HEK293T (cell line): ENCODE measurements at regions not wholly inside any gene's neighbourhood (a gene's known extent, or its start where the extent isn't known, plus 50 kb on each side); places are given as distances from the start of the nearest gene placed in this dataset.

ENCODE experiments used
- CTCF ChIA-PET: fragments of 350-600 bp; formaldehyde crosslinking; extraction: SDS; loops from one replicate; lab custom pipeline; 2021; ENCODE audit warnings: antibody characterized with exemption, inconsistent platforms; lab: Yijun Ruan, JAX
- POLR2A ChIA-PET: fragments of 350-600 bp; formaldehyde crosslinking; extraction: SDS; loops from one replicate; lab custom pipeline; 2020; ENCODE audit warnings: antibody characterized with exemption, inconsistent platforms; lab: Yijun Ruan, JAX
- DNase-seq: peaks from one replicate; pipeline ENCODE4 v3.0.0; 2012; ENCODE audit warnings: mixed read lengths; ENCODE audit errors: extremely low spot score
- ARNT ChIP-seq: fragments of 450-650 bp; IDR thresholded peaks from 2 replicates; pipeline ENCODE4 v1.6.1; 2017; ENCODE audit warnings: mild to moderate bottlenecking
- BHLHE40 ChIP-seq: fragments of 450-650 bp; IDR thresholded peaks from 2 replicates; pipeline ENCODE4 v1.6.1; 2016; ENCODE audit warnings: mild to moderate bottlenecking, moderate library complexity, borderline replicate concordance
- CTBP1 ChIP-seq: fragments of 450-650 bp; IDR thresholded peaks from 2 replicates; pipeline ENCODE4 v1.6.1; 2016; ENCODE audit warnings: borderline replicate concordance
- ELF4 ChIP-seq: fragments of 450-650 bp; IDR thresholded peaks from 2 replicates; pipeline ENCODE4 v1.6.1; 2017; ENCODE audit warnings: antibody characterized with exemption
- FOXA1 ChIP-seq: fragments of 450-650 bp; IDR thresholded peaks from 2 replicates; pipeline ENCODE4 v1.6.1; 2016; ENCODE audit warnings: mild to moderate bottlenecking
- FOXK2 ChIP-seq: fragments of 450-650 bp; IDR thresholded peaks from 2 replicates; pipeline ENCODE4 v1.6.1; 2016; ENCODE audit warnings: mild to moderate bottlenecking
- FOXM1 ChIP-seq: fragments of 450-650 bp; IDR thresholded peaks from 2 replicates; pipeline ENCODE4 v1.6.1; 2017; ENCODE audit warnings: mild to moderate bottlenecking, borderline replicate concordance
- HDGF ChIP-seq: fragments of 450-650 bp; IDR thresholded peaks from 2 replicates; pipeline ENCODE4 v1.6.1; 2017; ENCODE audit warnings: antibody characterized with exemption, borderline replicate concordance
- L3MBTL2 ChIP-seq: fragments of 450-650 bp; conservative IDR thresholded peaks from 2 replicates; pipeline ENCODE4 v1.6.1; 2016; ENCODE audit warnings: mild to moderate bottlenecking
- LEF1 ChIP-seq: fragments of 450-650 bp; IDR thresholded peaks from 2 replicates; pipeline ENCODE4 v1.6.1; 2017; ENCODE audit warnings: mild to moderate bottlenecking, borderline replicate concordance
- NFRKB ChIP-seq: fragments of 450-650 bp; IDR thresholded peaks from 2 replicates; pipeline ENCODE4 v1.6.1; 2016; ENCODE audit warnings: mild to moderate bottlenecking, moderate library complexity
- PKNOX1 ChIP-seq: fragments of 450-650 bp; IDR thresholded peaks from 2 replicates; pipeline ENCODE4 v1.6.1; 2016
- SP1 ChIP-seq: fragments of 450-650 bp; IDR thresholded peaks from 2 replicates; pipeline ENCODE4 v1.6.1; 2017
- SUZ12 ChIP-seq: fragments of 450-650 bp; IDR thresholded peaks from 2 replicates; pipeline ENCODE4 v1.6.1; 2016; ENCODE audit warnings: mild to moderate bottlenecking
- TARDBP ChIP-seq: fragments of 450-650 bp; IDR thresholded peaks from 2 replicates; pipeline ENCODE4 v1.6.1; 2016
- ZNF384 ChIP-seq: fragments of 450-650 bp; IDR thresholded peaks from 2 replicates; pipeline ENCODE4 v1.6.1; 2016

DNA sequence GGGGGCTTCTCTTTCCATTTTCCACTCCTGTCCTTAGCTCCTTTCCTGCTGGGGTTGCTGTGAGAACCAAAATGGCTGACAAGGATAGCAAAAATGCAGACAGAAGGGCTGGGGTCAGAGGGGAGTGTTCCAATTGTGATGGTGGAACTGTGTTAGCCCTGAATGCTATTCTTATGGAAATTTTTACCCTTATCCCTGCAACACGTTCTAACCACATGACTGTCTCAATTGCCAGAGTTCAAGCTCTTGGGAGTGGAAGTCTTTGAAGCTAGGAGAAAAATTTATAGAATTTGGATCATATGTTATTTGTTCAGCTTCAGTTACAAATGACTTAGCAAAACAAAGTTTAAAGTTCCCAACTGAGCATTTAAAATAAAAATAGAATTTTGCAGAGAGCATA is 134.1 kb downstream of the ADCYAP1R1 start:
- POLR2A ChIA-PET = no interaction called here
- TF ChIP-seq PKNOX1 (no peak), ELF4 (no peak), LEF1 (no peak), SUZ12 (no peak), L3MBTL2 (no peak), CTBP1 (no peak), HDGF (no peak), ARNT (no peak), SP1 (no peak), BHLHE40 (no peak), TARDBP (no peak), FOXK2 (no peak), ZNF384 (no peak), FOXM1 (no peak), FOXA1 (no peak), NFRKB (no peak)
- no peak for DNase-seq
- CTCF ChIA-PET = interaction anchor here (0.6 kb wide), 2 partner anchors 9 to 142 kb away, joined by 3 to 4 read pairs; no protein-coding TSS in a partner anchor

DNA sequence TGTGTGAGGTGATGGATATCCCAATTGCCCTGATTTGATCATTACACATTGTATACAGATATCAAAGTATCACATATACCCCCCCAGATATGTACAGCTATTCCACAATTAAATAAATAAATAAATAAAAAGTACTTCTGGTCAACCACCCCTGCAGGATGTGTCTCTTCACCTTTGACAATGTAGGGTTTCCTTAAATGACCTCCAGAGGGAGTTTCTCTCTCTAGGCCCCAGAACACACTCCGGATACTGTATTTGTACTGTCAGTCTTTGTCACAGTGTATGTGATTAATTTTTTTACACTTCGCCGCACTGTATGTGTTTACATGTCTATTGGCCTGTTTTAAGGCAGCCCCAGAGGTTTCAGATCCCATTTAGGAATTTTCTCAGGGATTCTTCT is 123.6 kb downstream of the ADCYAP1R1 start:
- ChIA-PET POLR2A (no interaction called here), CTCF (interaction anchor here (0.8 to 1.0 kb wide), 2 partner anchors 13 to 192 kb away, joined by 3 read pairs; no protein-coding TSS in a partner anchor)
- TF ChIP-seq HDGF = no peak
- no peak for TF ChIP-seq SUZ12
- TF ChIP-seq CTBP1 = no peak
- no peak for TF ChIP-seq ARNT
- peak; percentile 23 for DNase-seq

DNA sequence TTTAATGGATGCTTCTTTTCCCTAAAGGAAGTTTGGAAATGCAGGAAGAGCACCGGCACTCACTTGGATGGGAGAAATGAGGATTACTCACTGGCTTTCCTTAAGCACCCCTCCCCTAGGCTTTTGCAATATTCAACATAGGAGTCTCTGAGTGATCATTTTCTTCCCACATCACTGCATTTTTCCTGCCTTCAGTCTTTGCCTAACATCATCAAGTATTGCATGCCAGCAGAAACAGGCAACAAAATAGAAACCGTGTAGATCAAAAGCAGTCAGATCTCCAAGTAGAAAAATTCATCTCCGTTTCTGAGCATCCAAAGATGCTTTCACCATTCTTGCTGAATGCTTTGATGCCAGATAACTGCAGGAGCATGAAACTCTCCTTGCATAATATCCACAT is 119.9 kb downstream of the ADCYAP1R1 start:
- ChIA-PET CTCF (no interaction called here), POLR2A (no interaction called here)
- no peak for TF ChIP-seq FOXA1
- no peak for DNase-seq

DNA sequence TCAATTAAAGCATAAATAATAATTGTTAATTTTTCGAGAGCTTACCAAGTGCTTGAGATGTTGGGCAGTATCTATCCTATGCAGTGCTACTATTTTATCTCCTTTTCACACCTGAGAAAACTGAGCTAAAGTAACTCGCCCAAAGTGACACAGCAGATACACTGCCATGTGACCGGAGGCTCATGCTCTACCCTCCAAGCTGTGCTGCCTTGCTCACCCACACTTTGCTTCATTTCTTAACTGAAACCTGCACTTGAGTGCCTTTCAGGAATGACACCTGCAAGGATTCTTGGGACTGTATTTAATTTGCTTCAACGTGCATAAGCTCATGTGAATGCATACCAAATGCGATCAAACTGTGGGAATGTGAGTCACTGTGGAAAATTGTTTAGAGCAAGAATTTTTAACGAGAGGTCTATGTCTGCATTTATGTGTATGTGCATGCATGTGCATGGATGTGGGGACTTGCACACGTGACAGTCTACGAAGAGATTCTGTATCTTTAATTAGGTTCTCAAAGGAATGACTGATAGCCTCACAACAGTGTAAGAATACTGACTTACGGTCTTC is 119.2 kb downstream of the ADCYAP1R1 start:
- POLR2A ChIA-PET = no interaction called here
- no peak for DNase-seq
- TF ChIP-seq TARDBP (no peak), BHLHE40 (no peak), ZNF384 (no peak), SP1 (no peak), ELF4 (no peak), HDGF (no peak), NFRKB (no peak), LEF1 (no peak), PKNOX1 (no peak), FOXM1 (no peak), ARNT (no peak), SUZ12 (no peak), FOXA1 (no peak), CTBP1 (no peak), L3MBTL2 (no peak), FOXK2 (no peak)
- CTCF ChIA-PET = no interaction called here
